ENCODE measurements at regions not wholly inside any gene's neighbourhood (a gene's known extent, or its start where the extent isn't known, plus 50 kb on each side); places are given as distances from the start of the nearest gene placed in this dataset.

GRCh38 chr2:46845542-46846486, 69.8 kb downstream of the MCFD2 start:
- TF ChIP-seq ATF7 (IDR thresholded peaks at IDR 0.05) (no peak), ATF7 (CRISPR knock-in tag; IDR thresholded peaks at IDR 0.05) (no peak), ZNF607 (CRISPR knock-in tag; IDR thresholded peaks at IDR 0.05; ENCODE audit: borderline replicate concordance) (no peak), ZNF317 (CRISPR knock-in tag; IDR thresholded peaks at IDR 0.05) (no peak), TBP (CRISPR knock-in tag; IDR thresholded peaks at IDR 0.05) (no peak), NFE2L1 (CRISPR knock-in tag; IDR thresholded peaks at IDR 0.05; ENCODE audit: borderline replicate concordance) (no peak), EZH2 (conservative IDR thresholded peaks at IDR 0.05; ENCODE audit: low read depth, low read length) (no peak), RERE (CRISPR knock-in tag; IDR thresholded peaks at IDR 0.05; ENCODE audit: low read depth) (no peak), FOXP4 (CRISPR knock-in tag; IDR thresholded peaks at IDR 0.05) (no peak), XRCC5 (optimal IDR thresholded peaks at IDR 0.05; ENCODE audit: low read length) (no peak), ZNF766 (CRISPR knock-in tag; IDR thresholded peaks at IDR 0.05; ENCODE audit: borderline replicate concordance) (no peak), RNF219 (CRISPR knock-in tag; IDR thresholded peaks at IDR 0.05) (no peak), ZFP36 (IDR thresholded peaks at IDR 0.05; ENCODE audit: borderline replicate concordance, low read depth, low read length, partially characterized antibody) (no peak), GTF2F1 (IDR thresholded peaks at IDR 0.05; ENCODE audit: low read length) (no peak), CTCF (CRISPR knock-in tag; IDR thresholded peaks at IDR 0.05) (no peak)

Data from HepG2 (cell line).